Liver (tissue), 7 donors: ENCODE measurements at regions not wholly inside any gene's neighbourhood (a gene's known extent, or its start where the extent isn't known, plus 50 kb on each side); places are given as distances from the start of the nearest gene placed in this dataset.

Source experiments
- DNase-seq: peaks from one replicate; pipeline ENCODE4 v3.0.0-alpha.2; 2017; ENCODE audit warnings: low spot score
- H3K27ac ChIP-seq, 2 donors: one replicate each; pipeline ENCODE4 v1.7.0; 2013; ENCODE audit warnings: inconsistent platforms in 2 of 2, low read length in 2 of 2, control low read depth in 1 of 2, low read depth in 1 of 2, mild to moderate bottlenecking in 1 of 2
- H3K27me3 ChIP-seq, 4 donors: one replicate each; pipeline versions ENCODE4 v1.6.1 to v1.7.0; 2013; ENCODE audit warnings: low read length in 3 of 4, inconsistent platforms in 1 of 4, mild to moderate bottlenecking in 1 of 4, moderate library complexity in 1 of 4; ENCODE audit not compliant: control insufficient read depth in 4 of 4, insufficient read depth in 4 of 4
- H3K36me3 ChIP-seq, 4 donors: one replicate each; pipeline versions ENCODE4 v1.6.1 to v1.7.0; 2013; ENCODE audit warnings: low read length in 3 of 4, mild to moderate bottlenecking in 3 of 4, low read depth in 1 of 4, moderate library complexity in 1 of 4; ENCODE audit not compliant: control insufficient read depth in 4 of 4, insufficient read depth in 3 of 4
- H3K4me1 ChIP-seq, 4 donors: one replicate each; pipeline versions ENCODE4 v1.6.1 to v1.7.0; 2013; ENCODE audit warnings: low read length in 3 of 4, mild to moderate bottlenecking in 3 of 4, moderate library complexity in 1 of 4; ENCODE audit not compliant: control insufficient read depth in 4 of 4, insufficient read depth in 4 of 4
- H3K4me3 ChIP-seq, 3 donors: one replicate each; pipeline versions ENCODE4 v1.6.1 to v1.7.0; 2013; ENCODE audit warnings: low read length in 3 of 3, control low read depth in 1 of 3, low read depth in 1 of 3, mild to moderate bottlenecking in 1 of 3
- H3K9ac ChIP-seq, 2 donors: one replicate each; pipeline ENCODE4 v1.7.0; 2013; ENCODE audit warnings: low read length in 2 of 2, mild to moderate bottlenecking in 2 of 2, moderate library complexity in 2 of 2, control low read depth in 1 of 2, low read depth in 1 of 2
- H3K9me3 ChIP-seq, 4 donors: one replicate each; pipeline versions ENCODE4 v1.6.1 to v1.7.0; 2013; ENCODE audit warnings: low read length in 3 of 4; ENCODE audit not compliant: control insufficient read depth in 4 of 4
- EGR1 ChIP-seq, 2 donors: IDR thresholded peaks; 2 replicates each; pipeline ENCODE4 v1.6.1; 2016 to 2018; ENCODE audit warnings: antibody characterized with exemption in 2 of 2, low read depth in 2 of 2
- FOXA1 ChIP-seq: IDR thresholded peaks from 2 replicates; pipeline ENCODE4 v1.6.1; 2016; ENCODE audit warnings: antibody characterized with exemption
- FOXA2 ChIP-seq: IDR thresholded peaks from 2 replicates; pipeline ENCODE4 v1.6.1; 2016; ENCODE audit warnings: antibody characterized with exemption
- GABPA ChIP-seq, 2 donors: IDR thresholded peaks in 1 of 2; conservative IDR thresholded peaks in 1 of 2; 2 replicates each; pipeline ENCODE4 v1.6.1; 2016; ENCODE audit warnings: antibody characterized with exemption in 2 of 2, mild to moderate bottlenecking in 1 of 2, moderate library complexity in 1 of 2
- HNF4A ChIP-seq, 2 donors: conservative IDR thresholded peaks; 2 replicates each; pipeline ENCODE4 v1.6.1; 2016; ENCODE audit warnings: antibody characterized with exemption in 2 of 2, mild to moderate bottlenecking in 2 of 2
- HNF4G ChIP-seq: IDR thresholded peaks from 2 replicates; pipeline ENCODE4 v1.6.1; 2016; ENCODE audit warnings: antibody characterized with exemption
- JUND ChIP-seq, 2 donors: IDR thresholded peaks; 2 replicates each; pipeline ENCODE4 v1.6.1; 2016; ENCODE audit warnings: antibody characterized with exemption in 2 of 2
- NR2F2 ChIP-seq: IDR thresholded peaks from 2 replicates; pipeline ENCODE4 v1.6.1; 2016; ENCODE audit warnings: antibody characterized with exemption
- RAD21 ChIP-seq, 2 donors: IDR thresholded peaks; 2 replicates each; pipeline ENCODE4 v1.6.1; 2016; ENCODE audit warnings: antibody characterized with exemption in 2 of 2, mild to moderate bottlenecking in 2 of 2
- RXRA ChIP-seq, 2 donors: IDR thresholded peaks; 2 replicates each; pipeline ENCODE4 v1.6.1; 2017 to 2018; ENCODE audit warnings: antibody characterized with exemption in 2 of 2, mild to moderate bottlenecking in 1 of 2
- TAF1 ChIP-seq: conservative IDR thresholded peaks from 2 replicates; pipeline ENCODE4 v1.6.1; 2016; ENCODE audit warnings: antibody characterized with exemption, mild to moderate bottlenecking
- YY1 ChIP-seq: IDR thresholded peaks from 2 replicates; pipeline ENCODE4 v1.6.1; 2016; ENCODE audit warnings: antibody characterized with exemption, mild to moderate bottlenecking
- WGBS: extraction: QIAGEN DNeasy Blood & Tissue Kit; methylation state at CpG from one replicate; pipeline ENCODE4 v1.1.7; 2013; 5-methylcytosine and 5-hydroxymethylcytosine counted together
- TF ChIP-seq, protein P1 (sequence below): IDR thresholded peaks from 2 replicates; pipeline ENCODE4 v1.6.1; 2016; ENCODE audit warnings: antibody characterized with exemption, mild to moderate bottlenecking
- TF ChIP-seq, protein P2 (sequence below): IDR thresholded peaks from 2 replicates; pipeline ENCODE4 v1.6.1; 2016; ENCODE audit warnings: antibody characterized with exemption
- TF ChIP-seq, protein P3 (sequence below): IDR thresholded peaks from 2 replicates; pipeline ENCODE4 v1.6.1; 2016; ENCODE audit warnings: antibody characterized with exemption
- donor health status: healthy.
- donor health status: healthy.
- donor health status: healthy.
- donor health status: healthy.

DNA sequence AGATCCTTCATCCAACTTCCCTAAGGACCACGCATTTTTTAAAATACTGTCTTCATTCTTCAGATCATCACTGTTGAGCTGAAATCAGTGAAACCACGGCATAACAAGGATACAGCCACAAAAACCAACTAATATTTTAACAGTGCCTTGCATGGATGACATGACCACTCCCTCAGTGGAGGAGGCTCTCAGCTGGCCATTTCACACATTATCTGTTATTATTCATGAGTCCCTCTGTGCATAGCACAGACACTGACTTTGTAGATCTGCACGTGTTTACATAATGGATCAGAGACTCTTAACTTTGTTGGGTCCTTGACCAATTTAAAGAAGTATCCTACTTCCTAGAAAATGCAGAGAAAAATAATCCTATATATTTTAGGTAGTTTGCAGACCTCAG, 104.8 kb upstream of the NUDT7 start:
- Histone ChIP-seq H3K4me3 (no peak overlapping the region), H3K27me3 (peaks cover 0 to 2% (median 0%) of the 10 kb centered on the region in 4 donors), H3K9me3 (no peaks in the 10 kb centered on the region), H3K36me3 (no peaks in the 10 kb centered on the region), H3K4me1 (no peaks in the 10 kb centered on the region), H3K9ac (no peak overlapping the region), H3K27ac (no peak overlapping the region)
- no peak for DNase-seq
- no peak for TF ChIP-seq TAF1
- TF ChIP-seq, protein P1, sequence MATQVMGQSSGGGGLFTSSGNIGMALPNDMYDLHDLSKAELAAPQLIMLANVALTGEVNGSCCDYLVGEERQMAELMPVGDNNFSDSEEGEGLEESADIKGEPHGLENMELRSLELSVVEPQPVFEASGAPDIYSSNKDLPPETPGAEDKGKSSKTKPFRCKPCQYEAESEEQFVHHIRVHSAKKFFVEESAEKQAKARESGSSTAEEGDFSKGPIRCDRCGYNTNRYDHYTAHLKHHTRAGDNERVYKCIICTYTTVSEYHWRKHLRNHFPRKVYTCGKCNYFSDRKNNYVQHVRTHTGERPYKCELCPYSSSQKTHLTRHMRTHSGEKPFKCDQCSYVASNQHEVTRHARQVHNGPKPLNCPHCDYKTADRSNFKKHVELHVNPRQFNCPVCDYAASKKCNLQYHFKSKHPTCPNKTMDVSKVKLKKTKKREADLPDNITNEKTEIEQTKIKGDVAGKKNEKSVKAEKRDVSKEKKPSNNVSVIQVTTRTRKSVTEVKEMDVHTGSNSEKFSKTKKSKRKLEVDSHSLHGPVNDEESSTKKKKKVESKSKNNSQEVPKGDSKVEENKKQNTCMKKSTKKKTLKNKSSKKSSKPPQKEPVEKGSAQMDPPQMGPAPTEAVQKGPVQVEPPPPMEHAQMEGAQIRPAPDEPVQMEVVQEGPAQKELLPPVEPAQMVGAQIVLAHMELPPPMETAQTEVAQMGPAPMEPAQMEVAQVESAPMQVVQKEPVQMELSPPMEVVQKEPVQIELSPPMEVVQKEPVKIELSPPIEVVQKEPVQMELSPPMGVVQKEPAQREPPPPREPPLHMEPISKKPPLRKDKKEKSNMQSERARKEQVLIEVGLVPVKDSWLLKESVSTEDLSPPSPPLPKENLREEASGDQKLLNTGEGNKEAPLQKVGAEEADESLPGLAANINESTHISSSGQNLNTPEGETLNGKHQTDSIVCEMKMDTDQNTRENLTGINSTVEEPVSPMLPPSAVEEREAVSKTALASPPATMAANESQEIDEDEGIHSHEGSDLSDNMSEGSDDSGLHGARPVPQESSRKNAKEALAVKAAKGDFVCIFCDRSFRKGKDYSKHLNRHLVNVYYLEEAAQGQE = no peak
- WGBS = 77% methylated on average over 3 of the region's 3 CpGs

DNA sequence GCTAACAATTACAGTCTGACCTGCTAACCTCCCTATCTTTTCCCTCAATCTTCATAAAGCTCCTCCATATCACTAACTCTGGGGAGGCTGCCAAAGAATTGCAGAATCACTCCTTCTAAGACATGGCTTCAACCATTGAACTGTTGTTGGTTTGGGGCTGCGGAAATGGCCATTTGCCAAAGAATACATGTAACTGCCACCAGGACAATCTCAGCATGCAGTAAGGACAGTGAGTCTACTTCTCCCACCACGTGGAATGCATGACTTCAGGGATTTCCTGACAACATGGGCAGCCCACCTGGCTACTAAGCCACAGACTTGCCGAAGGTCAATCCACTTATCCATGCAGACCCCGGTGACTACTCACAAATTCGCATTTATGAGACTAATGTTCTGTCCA, 104.3 kb upstream of the NUDT7 start:
- no peaks in the 10 kb centered on the region for H3K9me3 ChIP-seq
- DNase-seq = no peak
- H3K9ac ChIP-seq = no peak overlapping the region
- 70% methylated on average over 5 of the region's 5 CpGs for WGBS
- H3K4me1 ChIP-seq = no peaks in the 10 kb centered on the region
- no peaks in the 10 kb centered on the region for H3K36me3 ChIP-seq
- peaks cover 0 to 2% (median 0%) of the 10 kb centered on the region in 4 donors for H3K27me3 ChIP-seq
- no peak overlapping the region for H3K27ac ChIP-seq
- no peak overlapping the region for H3K4me3 ChIP-seq
- no peak for TF ChIP-seq JUND (IDR thresholded peaks at IDR 0.05)
- TF ChIP-seq, protein P1 = no peak

DNA sequence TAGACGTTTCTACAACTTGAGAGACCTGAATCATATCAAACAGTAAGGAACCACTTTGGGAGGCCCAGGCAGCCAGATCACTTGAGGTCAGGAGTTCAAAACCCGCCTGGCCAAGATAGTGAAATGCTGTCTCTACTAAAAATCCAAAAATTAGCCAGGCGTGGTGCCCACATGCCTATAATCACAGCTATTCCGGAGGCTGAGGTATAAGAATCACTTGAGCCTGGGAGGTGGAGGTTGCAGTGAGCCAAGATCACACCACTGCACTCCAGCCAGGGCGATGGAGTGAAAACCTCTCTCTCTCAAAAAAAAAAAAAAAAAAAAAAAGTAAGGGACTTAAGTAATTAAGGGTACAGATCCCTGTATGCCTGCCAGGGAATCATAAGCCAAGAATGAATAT, 103.4 kb upstream of the NUDT7 start:
- no peak for TF ChIP-seq TAF1
- TF ChIP-seq, protein P1 = no peak
- TF ChIP-seq, protein P2, sequence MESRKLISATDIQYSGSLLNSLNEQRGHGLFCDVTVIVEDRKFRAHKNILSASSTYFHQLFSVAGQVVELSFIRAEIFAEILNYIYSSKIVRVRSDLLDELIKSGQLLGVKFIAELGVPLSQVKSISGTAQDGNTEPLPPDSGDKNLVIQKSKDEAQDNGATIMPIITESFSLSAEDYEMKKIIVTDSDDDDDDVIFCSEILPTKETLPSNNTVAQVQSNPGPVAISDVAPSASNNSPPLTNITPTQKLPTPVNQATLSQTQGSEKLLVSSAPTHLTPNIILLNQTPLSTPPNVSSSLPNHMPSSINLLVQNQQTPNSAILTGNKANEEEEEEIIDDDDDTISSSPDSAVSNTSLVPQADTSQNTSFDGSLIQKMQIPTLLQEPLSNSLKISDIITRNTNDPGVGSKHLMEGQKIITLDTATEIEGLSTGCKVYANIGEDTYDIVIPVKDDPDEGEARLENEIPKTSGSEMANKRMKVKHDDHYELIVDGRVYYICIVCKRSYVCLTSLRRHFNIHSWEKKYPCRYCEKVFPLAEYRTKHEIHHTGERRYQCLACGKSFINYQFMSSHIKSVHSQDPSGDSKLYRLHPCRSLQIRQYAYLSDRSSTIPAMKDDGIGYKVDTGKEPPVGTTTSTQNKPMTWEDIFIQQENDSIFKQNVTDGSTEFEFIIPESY = no peak
- TF ChIP-seq FOXA1 = no peak
- no peak for TF ChIP-seq FOXA2
- no peak for TF ChIP-seq EGR1 (IDR thresholded peaks at IDR 0.05; ENCODE audit: low read depth in 2 of 2)
- TF ChIP-seq HNF4A (conservative IDR thresholded peaks at IDR 0.05) = no peak
- TF ChIP-seq YY1 = no peak
- TF ChIP-seq HNF4G = no peak
- no peak for TF ChIP-seq JUND (IDR thresholded peaks at IDR 0.05)
- TF ChIP-seq, protein P3, sequence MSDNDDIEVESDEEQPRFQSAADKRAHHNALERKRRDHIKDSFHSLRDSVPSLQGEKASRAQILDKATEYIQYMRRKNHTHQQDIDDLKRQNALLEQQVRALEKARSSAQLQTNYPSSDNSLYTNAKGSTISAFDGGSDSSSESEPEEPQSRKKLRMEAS = no peak
- TF ChIP-seq NR2F2 = no peak
- no peak for TF ChIP-seq RXRA (IDR thresholded peaks at IDR 0.05)
- TF ChIP-seq GABPA (IDR thresholded peaks at IDR 0.05 in 1 of 2, conservative IDR thresholded peaks at IDR 0.05 in 1 of 2) = no peak
- no peak for TF ChIP-seq RAD21 (IDR thresholded peaks at IDR 0.05)
- WGBS = 69% methylated on average over 5 of the region's 5 CpGs
- no peak overlapping the region for H3K4me3 ChIP-seq
- no peaks in the 10 kb centered on the region for H3K36me3 ChIP-seq
- no peaks in the 10 kb centered on the region for H3K4me1 ChIP-seq
- H3K9me3 ChIP-seq = no peaks in the 10 kb centered on the region
- H3K9ac ChIP-seq = no peak overlapping the region
- DNase-seq = no peak
- H3K27ac ChIP-seq = no peak overlapping the region
- peaks cover 0 to 2% (median 0%) of the 10 kb centered on the region in 4 donors for H3K27me3 ChIP-seq
